SW480 (cell line): ENCODE measurements at regions not wholly inside any gene's neighbourhood (a gene's known extent, or its start where the extent isn't known, plus 50 kb on each side); places are given as distances from the start of the nearest gene placed in this dataset.

Experiments used
- DNase-seq: peaks from one replicate; pipeline ENCODE4 v3.0.0-alpha.2; 2016; ENCODE audit warnings: low spot score

DNA sequence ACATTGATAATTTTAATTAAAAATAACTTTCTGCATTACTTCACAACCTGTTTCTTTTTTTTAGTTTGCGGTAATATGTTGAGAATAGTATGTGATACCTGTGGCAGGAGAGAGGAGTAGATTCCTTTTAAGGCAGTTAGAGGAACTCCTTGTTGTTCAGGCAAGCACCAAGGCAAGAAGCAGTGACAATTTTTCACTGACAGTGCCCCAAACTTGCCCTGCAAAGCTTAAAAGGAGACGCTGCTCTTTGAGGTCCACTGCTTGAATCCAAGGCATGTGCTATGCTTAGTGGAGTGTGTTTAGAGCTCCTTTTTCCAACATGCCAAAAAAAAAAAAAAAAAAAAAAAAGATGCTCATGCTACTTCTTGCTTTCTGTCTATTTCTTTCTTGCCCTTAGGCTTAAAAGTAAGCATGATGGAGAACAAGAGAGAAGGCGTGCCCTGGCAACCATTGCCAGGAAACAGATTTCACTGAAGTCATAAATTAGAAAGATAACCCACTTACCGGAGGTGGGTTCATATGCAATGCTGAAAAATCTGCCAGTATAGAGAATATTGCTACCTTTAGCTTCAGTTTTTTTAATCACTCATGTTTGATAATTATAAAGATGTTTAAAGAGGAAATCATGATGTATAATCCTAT lies 58.3 kb upstream of the DYRK2 start:
- DNase-seq, result no peak

DNA sequence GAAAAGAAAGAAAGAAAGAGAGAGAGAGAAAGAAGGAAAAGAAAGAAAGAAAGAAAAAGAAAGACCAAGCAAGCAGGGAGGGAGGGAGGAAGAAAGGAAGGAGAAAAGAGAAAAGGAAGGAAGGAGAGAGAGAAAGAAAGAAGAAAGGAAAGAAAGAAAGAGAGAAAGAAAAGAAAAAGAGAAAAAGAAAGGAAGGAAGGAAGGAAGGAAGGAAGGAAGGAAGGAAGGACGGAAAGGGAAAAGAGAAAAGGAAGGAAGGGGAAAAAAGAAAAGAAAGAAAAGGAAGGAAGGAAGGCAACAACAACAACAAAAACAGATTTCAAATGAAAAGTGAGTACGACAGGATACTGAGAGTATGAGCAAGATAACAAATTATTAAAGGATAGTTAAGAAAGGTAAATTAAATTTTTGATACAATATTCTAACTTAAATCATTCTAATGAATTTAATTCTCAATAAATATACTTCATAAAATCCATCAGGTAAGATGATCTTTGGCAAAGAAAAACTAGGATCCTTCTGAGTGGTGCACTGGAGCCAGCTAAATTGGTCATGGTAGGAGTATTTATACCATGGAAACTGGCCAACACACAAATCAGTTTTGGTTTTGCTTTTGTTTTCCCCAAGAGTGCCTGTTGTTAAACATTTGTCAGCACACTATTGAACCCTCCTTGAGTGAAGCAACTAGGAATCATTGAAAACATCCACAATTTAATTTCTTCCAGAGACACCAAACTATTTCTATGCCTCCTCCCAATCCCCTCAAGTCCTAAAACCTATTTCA lies 56.1 kb upstream of the DYRK2 start:
- peak; percentile 2 for DNase-seq

DNA sequence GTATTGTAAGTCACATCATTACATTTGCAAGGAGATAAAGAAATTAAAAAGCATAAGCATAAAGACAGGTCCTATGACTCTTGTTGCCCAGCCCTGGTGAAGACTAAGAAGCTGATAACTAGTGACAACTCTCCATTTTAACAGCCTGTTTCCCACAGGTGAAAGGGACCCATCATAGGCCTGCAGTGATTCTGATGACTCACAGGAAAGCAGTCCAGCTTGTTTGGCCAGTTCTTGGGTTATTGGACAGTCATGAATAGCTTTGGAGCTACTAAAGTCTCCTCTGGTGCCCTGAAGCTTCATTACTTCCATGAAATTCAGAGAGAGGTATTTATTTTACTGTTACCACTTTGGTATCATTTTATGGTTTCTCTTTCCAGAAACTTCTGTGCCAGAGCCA lies 55.5 kb upstream of the DYRK2 start:
- DNase-seq, result peak; percentile 18

DNA sequence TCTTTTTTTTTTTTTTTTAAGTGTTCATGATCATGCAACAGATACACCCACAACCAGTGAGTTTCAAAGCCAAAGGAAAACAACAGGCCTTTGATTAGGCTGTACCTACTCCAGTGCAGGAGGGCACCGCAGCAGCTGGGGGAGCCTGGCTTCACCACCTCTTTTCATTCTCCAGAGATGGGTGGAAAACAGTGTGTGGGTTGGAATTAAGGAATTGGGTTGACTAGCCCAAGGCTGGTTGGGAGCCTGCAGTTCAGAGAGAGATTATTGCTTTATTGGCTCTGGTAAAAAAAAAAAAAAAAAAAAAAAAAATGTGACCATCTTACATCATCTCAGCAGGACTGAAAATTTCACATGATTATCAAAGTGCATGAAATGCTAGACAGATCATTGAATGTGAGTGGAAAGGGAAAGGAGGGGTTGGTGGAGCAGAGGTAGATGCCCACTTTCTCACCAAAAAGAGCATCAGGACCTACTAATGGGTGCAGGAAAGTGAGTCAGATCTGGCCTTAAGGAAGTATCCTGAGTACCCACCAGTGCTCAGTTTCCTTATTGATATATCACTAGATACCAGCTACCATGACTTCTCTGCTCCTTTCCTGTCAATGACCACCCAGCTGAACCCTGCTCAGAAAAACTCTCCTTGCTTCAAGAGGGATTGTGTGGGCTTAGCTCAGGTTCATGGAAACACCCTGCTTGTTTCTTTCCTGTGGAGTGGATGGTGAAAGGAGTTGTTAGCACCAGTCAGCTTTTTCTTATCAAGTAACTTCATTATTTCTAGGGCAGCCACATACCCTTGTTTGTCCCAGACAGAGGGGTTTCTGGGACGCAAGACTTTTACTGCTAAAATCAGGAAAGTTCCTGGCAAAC lies 54.8 kb upstream of the DYRK2 start:
- peak; percentile 33 for DNase-seq

DNA sequence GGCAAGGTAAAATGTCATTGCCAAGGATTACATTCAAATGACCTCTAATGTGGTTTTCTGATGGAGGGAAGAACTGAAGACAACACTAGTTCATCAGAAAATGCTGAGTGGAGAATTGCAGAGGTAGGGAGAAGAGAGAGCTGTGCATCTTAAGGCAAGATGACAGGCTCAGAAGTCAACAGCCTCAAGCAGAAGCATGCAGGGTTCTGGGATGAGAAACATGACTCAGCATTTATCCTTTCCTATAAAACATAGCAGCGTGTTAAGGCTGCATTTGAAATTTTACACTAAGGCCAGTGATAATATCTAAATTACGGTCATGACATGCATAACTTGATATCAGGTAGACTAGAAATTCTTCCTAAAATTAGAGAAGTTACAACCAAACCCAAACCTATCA lies 53.7 kb upstream of the DYRK2 start:
- no peak for DNase-seq

DNA sequence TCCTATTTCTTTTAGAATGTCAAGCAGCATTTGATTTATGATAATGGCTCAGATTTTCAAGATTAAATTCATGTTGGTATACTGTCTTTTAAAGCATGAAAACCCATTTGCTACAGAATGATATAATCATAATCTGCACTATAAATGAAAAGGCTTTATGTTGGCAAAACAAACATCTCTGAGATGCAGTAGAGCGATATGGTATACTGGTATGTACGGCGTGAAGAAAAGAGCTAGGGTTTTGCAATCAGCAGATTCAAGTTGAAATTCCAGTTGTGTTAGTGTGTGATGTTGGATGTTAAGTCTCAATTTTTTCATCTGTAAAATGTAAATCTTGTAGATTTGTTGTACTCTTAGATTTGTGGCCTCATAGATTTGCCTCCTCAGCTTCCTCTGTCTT lies 53.2 kb upstream of the DYRK2 start:
- no peak for DNase-seq

DNA sequence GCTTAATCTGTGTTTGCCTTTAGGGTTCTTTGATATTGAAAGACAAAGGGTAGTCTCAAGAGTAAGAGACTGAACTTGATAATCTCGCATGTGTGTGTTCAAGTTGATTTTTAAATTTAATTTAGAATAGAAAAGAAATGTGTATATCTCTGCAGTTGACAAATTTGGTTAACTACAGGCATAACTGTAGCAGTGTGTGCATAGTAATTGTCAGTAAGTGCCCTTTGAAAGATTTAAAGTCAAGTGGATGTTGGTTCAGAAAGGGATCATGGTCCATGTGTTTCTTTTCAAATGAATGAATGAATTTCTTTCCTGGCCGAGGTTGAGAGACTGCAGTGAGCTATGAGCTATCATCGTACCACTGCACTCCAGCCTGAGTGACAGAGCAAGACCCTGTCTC lies 49.9 kb upstream of the DYRK2 start:
- DNase-seq, result no peak
